Stimulated activated CD8-positive, alpha-beta memory T cell treated with anti-CD3 and anti-CD28 coated beads, Interleukin-7, amount 100 ng/mL, for 24 hours (primary cell): ENCODE measurements at regions not wholly inside any gene's neighbourhood (a gene's known extent, or its start where the extent isn't known, plus 50 kb on each side); places are given as distances from the start of the nearest gene placed in this dataset.

Experiments
- DNase-seq: peaks from one replicate; pipeline ENCODE4 v3.0.0-alpha.2; 2020; ENCODE audit warnings: low read depth

DNA sequence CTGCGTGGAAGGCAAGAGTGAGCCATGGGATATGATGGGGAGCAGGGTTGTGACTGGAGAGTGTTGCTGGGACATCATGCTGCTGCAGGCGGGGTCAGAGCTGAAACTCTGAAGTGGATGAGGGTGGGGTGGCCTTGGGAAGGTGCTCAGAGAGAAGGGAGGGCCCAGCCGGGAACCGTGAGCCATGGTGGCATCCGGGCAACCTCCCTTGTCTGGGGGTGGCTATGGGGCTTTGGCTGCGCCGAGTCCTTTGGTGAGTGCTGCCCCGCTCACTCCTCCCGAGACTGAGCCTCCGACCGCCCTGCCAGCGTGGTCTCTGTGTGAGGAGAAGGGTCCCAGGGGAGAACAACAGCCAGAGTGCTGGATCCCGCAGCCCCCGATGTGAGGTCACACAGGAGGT is 632.0 kb downstream of the BRD1 start:
- DNase-seq = no peak

DNA sequence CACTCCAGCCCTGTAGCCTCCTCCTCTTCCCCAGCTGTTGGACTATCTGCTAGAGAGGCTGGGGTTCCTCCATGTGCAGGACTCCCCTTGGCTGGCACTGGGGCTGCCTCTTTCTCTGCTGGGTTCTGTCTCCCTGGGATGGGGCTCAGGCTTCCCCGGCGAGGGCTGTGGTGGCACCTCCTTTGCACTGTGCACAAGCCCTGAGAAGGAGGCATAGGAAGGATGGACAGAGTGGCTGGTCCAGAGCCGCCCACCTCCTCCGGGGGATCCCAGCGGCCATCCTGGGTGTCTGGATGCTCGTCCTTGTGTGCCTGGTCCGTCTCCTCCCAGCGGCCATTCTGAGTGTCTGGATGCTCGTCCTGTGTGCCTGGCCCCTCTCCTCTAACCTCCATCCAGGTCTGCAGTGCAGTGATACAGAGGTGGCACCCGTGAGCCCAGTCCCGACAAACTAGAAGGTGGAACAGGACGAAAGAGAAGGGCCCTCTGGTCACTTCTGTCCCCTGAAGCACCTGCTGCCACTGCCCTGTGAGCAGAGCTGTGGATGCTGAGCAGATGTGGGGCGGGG is 633.7 kb downstream of the BRD1 start:
- no peak for DNase-seq

DNA sequence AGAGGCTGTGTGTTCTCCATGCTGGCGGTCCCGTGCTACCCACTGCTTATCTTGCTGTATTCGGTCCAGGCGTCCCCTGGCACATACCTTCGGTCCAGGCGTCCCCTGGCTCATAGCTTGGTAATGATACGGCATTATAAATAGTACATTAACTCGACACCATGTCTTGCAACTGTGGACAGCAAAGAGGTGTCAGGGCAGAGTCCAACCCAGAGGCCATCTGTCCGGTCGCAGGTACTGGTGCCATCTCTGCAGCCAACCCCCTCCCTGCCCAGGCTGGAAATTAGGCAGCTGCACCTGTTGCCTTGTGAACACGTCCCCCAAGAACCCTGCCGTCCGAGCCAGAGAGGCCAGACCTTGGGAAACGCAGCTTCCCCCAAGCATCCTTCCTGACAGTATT is 634.3 kb downstream of the BRD1 start:
- DNase-seq = no peak

DNA sequence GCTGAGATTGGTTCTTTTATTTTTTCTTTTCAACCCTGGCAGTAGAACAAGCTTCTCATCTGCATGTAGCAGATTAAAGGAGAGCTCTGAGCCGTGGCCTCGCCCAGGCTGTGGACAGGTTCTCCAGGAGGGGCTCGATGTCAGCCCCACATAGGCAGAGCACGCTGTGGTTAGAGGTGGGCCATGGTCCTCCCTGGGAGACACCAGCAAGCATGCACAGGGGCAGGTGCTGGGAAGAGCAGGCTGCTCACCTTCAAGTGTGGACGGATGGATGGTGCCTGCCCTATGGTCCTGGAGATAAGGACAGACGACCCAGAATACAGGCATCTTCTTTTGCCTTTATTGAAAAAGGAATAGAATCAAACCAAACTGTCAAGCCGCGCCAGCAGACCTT is 634.8 kb downstream of the BRD1 start:
- no peak for DNase-seq

DNA sequence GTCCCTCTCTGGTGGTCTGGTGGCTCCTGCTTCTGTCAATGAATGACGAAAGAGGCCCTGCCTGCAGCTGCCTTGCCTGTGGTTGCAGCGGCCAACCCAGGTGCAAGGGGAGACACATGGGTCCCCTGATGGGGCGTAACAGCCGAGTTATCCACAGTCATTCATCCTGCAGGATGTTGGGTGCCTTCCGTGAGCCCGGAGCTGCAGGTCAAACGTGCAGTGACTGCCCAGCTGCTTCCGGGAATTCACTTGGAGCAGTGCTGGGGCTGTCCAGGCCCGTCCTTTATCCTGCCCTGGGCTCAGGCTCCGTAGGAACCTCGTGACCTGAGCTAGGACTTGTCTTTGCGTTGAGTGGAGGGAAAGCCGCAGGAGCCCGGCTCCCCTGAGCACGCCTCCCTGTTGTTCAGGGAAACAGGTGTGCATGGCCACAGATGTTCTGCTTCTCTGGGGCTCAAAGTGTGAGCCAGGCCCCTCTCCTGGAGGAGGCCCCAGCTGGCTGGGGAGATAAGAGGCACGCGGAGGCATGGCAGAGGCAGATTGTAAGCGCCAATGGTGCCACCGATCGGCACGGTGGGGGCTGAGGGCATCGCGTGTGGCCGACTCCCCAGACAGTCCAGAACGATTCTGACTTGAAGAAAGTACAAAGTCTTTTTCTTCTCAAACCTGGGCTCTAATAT is 635.4 kb downstream of the BRD1 start:
- DNase-seq = no peak

DNA sequence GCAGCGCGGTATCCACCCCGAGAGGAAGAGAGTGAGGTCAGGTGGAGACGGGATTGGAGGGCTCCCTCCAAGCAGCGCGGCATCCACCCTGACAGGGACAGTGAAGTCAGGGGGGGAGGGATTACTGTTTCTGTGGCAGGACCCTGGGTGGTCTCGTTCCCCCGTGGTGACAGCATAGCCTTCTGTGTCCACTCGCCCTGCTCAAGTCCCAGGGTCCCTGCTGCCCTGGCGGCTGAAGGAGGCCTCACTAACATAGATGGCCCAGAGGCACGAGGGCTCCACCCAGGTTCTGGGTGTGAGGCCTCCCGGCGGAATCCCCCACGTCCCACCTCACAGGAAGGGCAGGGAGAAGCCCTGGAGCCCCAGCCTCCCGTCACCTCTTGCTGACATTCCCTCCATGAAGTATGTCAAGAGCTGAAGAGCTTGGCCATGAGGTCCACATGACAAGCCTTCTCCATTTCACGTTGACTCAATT is 636.1 kb downstream of the BRD1 start:
- no peak for DNase-seq

DNA sequence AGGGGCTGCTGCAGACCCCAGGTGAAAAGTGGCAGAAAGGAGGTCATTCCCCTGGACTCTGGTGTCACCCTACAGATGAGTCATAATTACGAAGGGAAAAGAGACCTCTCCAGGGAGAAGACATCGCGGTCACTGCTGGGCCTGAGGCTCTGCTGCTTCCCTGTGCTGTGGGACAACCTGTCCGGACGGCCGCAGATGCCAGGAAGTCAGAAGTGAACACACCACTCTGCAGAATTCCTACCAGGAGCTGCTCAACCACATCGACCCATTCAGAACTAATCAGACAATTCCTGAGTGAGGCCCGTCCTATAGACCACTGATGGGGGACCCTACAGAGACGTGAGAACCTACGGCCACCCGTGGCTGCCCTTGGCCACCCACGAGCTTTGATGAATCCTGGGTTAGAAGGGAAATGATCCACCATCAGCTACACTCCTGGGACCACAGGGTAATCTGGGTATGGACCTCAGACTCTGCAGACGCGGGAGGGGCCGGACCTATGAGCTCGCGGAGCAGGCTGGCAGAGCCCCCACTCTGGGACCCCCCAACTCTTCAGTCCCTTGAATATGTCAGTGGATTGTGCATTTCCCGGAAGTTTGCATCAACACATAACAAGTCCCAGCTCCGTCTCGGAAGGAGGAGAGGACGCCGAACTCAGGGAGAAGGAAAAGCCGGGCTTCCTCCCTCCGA is 636.7 kb downstream of the BRD1 start:
- DNase-seq = no peak

DNA sequence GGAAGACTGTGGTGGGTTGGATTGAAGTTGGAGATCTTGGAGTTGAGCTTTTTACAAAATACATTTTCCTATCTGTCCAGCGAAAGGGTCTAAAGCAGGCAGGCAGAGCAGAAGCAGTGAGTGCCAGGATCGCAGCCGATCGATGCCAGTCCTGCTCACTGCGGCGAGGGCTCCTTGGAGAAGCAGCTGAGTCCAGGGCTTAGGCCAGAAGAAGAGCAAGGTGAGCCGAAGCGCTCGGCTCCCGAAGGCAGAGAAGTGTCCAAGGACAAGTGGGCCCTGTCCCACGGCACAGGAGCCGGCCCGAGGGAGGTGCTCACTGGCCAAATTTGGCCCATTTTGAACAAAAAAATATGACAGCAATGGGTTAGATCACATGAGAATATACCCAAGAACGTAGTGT is 637.8 kb downstream of the BRD1 start:
- no peak for DNase-seq

DNA sequence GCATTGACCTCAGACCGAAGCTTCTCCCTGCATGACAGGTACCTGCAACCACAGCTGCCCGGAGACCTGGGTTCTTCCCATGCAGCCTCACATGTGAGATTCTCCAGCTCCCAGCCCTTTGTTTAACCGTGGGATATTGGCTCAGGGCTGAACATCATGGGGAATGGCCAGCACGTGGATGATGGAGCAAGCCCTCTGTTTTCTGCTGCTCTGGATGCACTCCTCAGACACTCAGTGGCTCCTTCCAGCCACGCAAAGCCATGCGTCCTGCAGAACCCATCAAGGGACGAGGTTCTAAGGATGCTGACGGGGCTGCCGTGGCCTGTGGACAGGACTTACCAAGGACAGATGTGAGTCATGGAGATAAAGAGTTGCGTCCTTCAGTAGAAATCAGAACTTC is 639.1 kb downstream of the BRD1 start:
- no peak for DNase-seq

DNA sequence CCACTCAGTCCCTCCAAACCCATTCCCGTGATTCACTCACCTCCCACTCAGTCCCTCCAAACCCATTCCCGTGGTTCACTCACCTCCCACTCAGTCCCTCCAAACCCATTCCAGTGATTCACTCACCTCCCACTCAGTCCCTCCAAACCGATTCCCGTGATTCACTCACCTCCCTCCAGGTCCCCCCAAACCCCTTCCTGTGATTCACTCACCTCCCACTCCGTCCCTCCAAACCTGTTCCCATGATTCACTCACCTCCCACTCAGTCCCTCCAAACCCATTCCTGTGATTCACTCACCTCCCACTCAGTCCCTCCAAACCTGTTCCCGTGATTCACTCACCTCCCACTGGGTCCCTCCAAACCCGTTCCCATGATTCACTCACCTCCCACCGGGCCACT is 639.6 kb downstream of the BRD1 start:
- no peak for DNase-seq

DNA sequence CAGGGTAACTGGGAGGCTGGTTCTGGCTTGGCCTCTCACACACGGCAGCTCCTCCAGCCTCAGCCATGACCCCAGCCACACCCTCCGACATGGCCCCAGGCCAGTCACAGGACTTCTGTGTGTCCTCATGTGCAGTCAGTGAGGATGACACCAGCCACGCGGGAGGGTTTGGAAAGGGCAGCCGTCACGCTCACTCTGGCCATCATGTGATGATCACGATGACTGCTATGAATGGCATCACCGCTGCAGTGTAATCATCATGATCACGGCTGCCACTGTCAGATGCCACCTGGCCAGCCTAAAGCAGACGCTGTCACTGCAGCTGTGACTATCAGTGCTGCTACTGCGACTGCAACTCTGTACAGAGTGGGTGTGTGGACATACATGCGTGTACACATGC is 640.9 kb downstream of the BRD1 start:
- no peak for DNase-seq

DNA sequence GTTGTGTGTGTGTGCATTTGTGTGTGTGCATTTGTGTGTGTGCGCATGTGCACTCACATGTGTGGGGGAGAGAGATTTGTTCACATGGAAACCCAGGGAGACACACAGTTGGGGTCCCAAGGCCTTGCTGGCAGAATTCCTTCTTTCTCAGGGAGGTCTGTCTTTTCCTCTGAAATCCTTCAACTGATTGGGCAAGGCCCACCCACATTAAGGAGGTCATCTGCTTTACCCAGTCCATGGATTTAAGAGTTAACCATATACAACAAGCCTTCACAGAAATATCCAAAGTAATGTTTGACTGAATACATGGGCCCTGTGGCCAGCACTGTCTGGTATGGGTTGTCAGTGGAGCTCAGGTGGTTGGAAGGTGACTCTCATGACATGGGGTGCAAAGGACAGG is 641.4 kb downstream of the BRD1 start:
- DNase-seq = no peak

DNA sequence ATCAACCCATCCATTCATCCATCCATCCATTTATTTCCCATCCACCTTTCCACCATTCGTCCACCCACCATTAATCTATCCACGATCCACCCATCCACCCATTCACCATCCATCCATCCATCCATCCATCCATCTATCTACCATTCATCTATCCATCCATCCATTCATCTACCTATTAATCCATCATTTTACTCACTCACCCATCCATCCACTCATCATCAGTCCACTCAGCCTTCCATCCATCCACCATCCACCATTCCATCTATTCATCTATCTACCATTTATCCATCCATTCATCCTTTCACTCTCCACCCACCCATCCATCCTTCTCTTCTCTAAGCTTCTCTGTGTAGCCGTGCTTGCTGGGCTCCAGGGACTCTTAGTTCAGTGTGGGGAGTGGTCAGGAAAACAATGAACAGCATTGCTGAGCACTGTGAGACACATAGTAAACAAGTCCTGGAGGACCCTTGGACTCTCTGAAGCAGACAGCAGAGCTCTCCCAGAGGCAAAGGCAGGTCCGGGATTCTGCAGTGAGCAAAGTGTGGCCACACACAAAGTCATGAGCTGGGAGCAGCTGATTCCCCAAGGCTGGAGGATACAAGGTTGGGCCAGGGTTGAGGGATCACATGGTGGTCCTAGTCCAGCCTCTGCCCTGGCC is 642.2 kb downstream of the BRD1 start:
- DNase-seq = no peak

DNA sequence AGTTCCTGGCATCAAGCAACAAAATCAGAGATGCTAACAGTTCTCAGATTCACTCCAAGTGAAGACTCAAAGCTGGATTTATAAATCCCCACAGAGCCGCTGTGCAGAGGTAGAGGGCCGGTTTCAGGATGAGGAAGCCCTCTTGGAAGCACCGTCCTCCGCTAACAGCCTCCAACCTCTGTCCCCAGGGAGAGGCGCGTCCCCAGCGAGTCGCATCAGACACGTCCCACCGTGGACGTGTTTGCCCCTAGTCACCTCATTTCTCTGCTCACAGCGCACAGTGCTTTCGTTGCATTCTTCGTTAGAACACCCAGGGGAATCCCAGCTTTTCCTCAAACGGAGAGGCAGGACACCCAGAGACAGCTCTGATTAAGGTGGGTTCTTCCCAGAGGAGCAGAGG is 642.9 kb downstream of the BRD1 start:
- DNase-seq = no peak

DNA sequence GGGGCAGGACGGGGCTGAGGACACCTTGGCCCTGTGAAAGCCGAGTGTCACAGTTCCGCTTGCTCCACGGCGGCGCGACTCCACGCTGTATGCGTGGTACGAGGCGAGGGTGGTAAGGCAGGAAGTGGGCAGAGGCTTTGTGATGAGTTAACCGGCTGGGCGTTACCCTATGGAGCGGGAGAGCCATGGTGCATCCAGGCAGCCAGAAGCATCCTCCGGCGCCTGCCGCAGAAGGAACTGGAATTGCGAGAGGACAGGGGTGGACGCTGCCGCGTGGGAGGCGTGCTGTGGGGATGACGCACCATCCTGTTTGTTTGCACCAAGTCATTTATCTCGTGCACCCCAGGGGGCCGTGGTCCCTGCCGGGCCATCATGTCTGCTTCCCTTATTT is 643.9 kb downstream of the BRD1 start:
- no peak for DNase-seq

DNA sequence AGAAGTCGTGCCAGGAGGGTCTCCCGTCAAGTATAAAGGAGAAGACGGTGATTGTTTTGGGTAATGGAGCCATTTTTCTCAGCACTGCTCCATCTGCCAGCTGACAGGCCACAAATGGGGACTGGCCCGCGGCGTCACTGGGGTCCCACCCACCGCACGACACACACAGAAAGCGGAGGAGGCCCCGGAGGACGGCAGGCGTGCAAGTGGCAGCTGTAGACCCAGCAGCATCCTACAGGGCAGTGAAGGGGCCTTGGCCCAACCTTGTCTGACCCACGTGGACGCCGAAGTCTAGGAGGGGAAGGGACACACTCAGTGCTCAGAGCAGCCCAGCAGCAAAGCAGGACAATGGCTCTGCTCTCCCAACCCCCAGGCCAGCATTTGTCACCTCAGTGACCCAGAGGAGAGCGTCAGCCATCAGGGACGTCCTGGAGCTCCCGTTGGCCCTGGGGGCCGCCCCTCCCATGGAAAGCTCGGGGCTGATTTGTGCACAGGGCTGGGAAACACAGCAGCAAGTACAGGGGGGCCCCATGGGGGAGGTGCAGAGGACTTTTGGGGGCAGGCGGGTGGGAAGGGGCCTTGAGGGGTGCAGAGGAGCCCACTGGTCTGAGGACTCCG is 644.4 kb downstream of the BRD1 start:
- DNase-seq = no peak

DNA sequence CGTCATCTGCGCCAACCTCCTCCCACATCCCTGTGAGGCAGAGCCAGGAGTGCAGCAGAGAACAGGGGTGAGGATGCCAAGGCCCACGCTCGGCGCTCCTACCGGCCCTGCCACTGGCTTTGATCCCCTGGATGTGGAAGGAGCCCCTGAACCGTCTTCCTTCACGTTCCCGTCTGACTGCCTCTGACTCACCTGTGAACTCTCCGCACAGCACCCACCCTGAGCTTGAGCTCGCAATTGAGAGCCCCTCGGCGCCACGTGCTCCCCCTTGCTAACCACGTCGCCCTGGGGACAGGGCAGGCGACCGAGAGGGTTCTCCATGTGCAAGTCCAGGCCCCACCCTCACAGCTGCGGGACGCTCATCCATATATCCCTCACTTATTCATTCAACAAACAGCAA is 645.3 kb downstream of the BRD1 start:
- no peak for DNase-seq

DNA sequence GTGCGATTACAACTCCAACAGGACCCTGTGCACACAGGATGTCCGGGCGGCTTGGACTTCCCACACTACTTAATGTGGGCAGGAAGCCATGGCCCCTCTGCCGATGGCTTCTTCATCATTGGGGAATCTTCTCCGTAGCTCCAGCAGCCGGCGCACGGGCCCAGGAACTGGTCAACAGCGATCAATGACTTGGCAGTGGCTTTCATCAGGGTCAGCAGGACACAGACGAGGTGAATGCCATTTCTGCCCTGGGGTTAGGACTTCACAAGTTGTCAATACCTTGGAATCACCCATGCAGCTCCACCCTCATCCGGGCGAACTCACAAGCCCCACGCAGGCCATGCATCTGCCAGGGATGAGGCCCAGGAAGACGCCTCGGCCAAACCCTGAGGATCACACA is 645.7 kb downstream of the BRD1 start:
- no peak for DNase-seq

DNA sequence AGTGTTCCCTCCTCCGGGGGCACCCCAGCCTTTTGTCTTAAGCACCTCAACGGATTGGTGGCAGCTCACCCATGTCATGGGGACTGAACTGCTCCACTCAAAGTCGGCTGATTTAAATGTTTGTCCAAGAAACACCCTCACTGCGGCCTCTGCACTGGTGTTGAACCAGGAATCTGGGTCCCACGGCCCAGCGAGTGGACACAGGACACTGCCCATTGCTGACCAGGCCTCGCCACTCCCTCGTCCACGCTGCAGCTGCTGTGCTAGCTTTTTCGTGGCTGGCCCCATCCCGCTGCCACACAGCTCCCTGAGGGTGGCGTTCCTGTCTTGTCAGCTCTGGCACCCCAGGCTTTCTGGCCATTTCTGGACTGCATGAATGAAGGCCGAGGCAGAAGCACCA is 646.2 kb downstream of the BRD1 start:
- no peak for DNase-seq

DNA sequence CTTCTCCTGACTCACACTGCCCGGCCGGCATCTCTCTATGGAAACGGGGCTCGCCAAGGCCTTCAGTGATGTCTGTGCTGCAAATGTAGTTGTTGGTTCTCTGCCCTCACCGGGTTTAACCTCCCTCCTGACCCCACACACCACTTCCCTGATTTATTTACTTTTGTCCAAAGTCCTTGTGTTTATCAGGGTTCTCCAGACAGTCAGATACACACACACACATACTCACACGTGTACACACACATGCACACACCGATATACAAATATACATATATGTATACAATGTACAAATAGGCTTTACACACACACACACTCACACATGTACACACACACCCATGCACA is 647.0 kb downstream of the BRD1 start:
- no peak for DNase-seq

DNA sequence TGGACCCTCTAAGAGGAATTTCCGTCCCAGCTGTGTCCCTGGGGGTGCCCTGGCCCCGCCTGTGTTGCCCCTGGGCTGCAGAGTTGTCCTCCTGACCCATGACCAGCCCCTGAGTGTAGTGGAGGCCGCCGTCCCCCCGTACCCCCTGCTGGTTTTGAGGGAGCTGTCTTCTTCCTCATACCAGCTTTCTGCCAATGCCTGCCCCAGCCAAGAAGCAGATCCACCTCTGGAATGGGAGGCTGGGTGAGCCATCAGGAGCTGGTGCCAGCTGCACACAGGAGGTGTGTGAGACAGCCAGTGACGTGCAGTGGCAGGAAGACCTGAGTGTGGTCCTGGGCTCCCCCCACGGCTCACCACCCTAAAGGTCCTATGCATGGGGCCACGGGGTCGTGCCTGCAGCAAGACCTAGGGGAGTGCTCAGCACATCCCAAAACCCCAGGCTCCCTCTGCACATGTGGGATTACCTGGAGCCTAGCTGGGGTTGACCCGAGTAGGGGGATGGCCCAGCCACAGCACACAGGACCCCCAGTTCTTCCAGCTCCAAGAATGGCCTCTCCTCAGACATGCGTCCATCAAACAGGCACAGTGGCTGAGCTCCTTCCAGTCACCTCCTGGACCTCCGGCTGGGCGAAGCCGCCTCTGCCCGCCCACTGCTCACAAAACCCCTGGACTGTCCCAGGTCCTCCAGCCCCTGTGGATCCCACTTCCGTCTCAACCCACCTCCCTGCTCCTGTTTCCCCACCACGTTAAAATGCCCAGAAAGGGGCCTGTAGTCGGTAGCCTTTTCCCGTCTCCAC is 647.6 kb downstream of the BRD1 start:
- no peak for DNase-seq

DNA sequence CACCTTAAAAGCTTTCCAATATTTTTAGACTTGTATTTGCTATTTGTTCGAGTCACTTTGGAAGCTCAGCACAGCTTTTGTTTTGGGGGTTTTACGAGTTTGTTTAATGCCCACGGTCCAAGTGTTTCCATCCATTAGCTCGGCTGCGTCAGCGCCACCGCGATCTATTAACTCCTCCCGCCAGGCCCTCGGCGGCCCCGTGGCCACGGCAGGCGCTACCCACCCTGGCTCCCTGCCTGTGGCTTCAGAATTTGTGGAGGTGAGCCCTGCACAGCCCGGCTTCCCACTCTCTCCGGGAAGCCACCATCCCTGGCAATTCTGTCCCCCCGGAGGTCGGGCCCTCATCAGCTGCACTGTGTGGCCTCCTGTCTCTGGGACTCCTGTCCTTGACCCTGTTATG is 648.5 kb downstream of the BRD1 start:
- no peak for DNase-seq
